Fibroblast of upper back skin (primary cell): ENCODE measurements at regions not wholly inside any gene's neighbourhood (a gene's known extent, or its start where the extent isn't known, plus 50 kb on each side); places are given as distances from the start of the nearest gene placed in this dataset.

Experiments used
- DNase-seq: peaks from one replicate; pipeline ENCODE4 v3.0.0-alpha.2; 2013

DNA sequence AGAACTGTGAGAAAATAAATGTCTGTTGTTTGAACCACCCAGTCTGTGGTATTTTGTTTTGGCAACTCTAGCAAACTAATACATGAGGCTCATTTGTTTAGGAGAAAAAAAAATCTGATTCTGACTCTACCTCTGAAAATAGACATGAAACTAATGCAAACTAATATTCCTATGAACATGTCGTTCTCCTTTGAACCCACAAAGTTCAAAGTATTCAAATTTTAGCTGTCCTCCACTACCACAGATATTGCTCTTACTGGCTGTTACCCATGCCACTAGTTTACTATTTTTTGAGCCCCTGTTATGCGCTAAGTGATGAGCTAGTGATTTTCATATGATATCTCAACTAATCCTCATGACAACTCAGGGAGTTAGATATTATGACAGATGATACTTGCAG lies 58.8 kb upstream of the ZNF804B start:
- no peak for DNase-seq

DNA sequence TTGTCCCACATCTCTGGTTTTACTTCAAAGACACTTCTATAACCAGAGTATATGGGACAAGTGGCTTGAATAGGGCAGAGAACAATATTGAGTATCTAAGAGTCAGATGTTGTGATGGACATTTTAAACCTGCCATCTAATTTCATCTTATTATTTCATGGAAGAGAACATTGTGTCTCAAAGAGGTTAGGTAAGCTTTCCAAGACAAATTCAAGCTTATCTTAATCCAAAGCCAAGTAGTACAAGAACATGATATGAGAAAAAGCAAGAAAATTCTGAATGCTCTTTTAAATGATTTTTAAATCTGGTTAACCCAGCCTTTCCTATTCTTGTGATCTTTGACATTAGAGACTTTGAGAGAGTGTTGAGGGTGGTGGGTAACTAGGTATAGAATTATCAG lies 65.3 kb upstream of the ZNF804B start:
- no peak for DNase-seq

DNA sequence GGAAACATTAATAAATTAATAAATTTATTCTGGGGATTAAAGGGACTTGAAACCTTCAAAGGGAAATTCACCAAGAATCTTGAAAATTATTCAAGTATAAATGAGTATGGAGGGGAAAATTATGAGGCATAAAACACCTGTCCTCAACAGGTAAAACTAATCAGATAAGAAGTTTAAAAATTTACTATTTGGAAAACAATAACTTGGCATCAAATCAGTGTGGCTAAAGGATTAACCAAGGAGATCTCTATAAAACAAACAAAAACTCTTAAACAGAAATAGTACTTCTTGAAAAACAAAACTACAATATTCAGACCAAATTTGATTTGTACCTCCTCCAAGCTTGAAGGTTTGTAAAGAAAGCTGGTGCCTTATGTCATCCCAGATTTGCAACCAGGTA lies 66.4 kb upstream of the ZNF804B start:
- no peak for DNase-seq

DNA sequence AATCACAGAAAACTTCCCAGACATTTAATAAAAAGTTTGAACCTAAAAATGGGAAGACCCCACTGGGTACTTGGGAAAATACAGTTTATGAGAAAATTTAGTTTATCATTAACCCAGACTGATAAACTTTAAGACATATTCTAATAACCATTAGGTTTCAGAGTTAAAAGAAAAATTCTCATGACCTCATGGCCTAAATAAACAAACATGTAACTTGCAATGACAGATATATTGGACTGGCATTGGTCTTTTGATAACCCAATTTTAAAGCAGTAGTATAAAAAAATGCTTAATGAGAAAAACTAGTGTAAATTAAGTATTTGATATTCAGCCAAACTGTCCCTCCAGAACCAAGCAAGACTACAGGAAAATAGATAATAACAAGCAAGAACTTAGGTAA lies 67.0 kb upstream of the ZNF804B start:
- DNase-seq, result no peak

DNA sequence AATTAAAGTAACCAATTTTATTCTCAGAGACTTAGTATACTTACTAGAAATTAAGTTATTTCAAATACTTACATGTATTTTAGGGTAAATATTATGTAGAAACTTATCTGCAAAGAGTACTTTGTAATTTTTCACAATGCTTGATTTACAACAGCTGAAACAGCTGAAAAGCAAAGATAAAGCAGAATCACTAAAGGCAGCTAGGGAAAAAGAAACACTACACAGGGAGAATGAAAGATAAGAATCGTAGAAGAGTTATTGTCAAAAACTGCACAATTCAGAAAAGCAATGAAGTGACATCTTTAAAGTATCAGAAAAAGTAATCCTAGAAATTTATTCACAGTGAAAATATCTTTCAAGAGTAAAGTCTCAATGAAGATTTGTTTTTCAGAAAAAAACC lies 69.7 kb upstream of the ZNF804B start:
- DNase-seq, result no peak

DNA sequence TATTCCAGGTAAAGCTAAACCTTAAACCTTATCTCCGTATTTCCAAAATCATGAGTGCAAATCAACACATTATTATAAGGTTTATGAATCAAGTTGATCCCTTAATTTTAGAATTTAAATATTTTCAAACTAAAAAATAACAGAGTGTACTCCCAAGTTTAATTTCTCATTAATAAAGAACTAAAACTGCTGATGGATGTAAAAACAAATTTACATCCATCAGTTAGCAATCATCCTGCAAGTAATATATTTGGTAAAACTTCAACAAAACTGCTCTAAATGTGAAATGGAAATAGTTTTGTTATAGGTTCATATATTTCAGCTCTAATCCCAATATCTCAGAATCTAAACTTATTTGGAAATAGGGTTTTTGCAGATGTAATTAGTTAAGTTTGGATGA lies 71.3 kb upstream of the ZNF804B start:
- no peak for DNase-seq

DNA sequence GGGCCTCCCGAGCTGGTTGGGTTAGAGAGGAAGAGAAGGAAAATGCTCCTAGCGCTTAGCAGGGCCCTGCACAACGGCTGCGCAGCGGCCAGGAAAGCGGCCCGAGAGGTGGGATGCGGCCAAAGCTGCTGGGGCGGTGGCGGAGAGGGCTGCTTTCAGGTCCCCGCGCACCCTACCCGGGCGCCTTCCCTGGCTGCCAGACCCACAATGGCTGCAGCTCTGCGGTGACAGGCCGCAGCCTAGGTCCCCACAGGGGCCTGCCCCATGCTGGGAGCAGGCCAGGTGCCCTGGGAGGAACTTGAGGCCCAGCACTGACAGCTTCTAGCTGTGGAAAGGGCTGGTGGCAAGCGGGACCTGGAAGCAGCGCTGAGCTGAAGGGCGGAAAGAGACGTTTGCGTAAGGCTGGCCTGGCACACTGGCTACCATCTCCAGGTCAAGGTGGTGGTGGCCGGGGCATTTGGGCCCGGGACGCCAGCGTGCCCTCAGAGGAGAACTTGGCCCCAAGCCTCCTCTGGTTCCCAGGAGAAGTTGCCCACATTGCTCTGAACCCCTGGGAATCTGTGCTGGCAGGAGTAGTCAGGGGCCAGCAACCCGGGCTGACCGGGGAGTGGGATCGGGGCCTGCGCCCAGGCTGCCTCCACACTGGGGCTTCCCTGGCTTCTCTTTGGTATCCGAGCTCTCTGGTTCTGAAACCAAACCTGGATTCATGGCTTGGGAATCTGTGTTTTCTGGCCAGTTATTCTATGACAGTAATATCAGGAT lies 72.9 kb upstream of the ZNF804B start:
- DNase-seq, result no peak

DNA sequence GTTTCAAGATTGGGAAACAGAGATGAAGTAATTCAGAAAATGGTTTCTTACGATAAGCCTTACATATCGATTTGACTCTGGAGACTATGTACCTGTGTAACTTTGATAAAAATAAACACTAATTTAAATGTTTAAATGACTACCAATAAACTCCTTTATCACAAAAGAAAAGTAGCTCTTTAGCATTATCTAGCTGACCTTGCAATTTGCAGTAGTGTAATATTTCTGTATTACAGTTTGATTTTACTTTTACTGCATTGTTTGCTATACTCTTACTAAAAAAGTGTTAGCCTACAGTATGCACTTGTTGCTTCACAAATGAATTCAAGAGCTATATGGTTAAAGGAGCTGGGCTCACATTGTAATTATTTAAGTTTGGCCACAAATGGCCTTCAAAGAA lies 77.8 kb upstream of the ZNF804B start:
- no peak for DNase-seq

DNA sequence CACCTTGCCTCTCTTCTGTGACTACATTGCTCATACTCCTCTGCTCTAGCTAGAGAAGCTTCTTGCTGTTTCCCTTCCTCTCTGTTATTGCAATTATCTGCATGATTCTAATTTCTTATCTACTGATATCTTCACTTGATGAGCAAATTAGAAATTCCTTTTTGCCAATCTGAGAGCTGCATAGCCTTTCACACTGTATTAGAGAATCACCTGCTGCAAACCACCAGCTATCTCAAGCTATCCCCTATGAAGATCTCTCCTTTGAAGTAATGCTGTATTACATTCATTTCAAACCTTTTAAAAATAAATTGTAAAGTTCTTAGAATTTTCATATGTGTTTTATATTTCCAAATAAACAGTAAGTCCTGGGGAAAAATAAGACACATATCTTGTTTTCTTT lies 89.0 kb upstream of the ZNF804B start:
- DNase-seq, result no peak

DNA sequence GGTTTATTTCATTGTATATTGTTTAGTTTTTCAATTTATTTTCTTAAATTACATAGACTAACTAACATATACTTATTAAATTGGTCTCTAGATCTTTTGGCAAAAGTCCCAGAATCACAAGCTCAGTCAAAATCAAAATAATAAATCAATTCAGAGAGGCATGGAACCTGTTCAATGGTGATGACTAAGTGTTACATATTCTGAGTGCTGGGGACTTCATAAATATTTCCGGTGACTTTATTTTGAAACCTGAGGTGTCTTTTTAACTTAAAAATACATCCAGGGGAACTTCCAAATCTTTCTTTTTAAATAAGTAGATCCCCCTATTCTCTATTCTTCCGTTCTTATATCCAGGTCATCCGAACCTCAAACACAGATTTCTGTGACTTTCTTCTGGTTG lies 89.6 kb upstream of the ZNF804B start:
- no peak for DNase-seq

DNA sequence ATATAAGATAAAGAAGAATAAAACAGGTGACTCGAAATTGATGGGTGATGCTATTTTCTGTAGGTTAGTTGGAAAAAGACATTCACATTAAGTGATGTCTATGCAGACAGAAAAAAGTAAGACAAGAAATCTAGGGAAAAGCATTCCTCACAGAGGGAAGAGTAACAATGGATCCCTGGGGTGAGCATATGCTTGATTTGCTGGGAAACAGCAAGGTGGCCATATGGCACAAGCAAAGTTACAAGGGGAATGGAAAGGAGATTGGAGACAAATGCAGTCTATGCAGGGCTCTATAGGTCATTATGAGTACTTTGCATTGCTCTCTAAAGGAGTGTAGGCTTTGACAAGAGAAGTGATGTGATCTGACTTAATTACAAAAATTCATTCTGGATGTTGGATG lies 90.9 kb upstream of the ZNF804B start:
- DNase-seq, result no peak

DNA sequence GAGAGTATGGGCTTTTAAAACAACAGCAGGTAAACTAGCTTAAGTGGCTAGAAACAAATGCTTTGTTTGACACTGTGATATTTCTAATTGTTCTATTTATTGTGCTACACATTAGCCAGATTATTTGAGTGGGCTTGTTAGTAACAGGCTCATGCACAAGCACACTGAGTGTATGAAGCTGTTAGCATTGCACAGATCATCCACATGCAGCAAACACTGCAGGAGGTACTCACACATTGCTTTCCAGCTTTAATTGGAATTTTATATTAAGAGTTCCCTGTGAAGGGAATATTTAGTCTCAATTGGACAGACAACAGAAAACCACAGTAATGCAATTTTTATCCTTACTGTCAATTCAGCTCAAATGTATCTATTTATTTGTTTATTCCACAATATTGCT lies 92.9 kb upstream of the ZNF804B start:
- no peak for DNase-seq

DNA sequence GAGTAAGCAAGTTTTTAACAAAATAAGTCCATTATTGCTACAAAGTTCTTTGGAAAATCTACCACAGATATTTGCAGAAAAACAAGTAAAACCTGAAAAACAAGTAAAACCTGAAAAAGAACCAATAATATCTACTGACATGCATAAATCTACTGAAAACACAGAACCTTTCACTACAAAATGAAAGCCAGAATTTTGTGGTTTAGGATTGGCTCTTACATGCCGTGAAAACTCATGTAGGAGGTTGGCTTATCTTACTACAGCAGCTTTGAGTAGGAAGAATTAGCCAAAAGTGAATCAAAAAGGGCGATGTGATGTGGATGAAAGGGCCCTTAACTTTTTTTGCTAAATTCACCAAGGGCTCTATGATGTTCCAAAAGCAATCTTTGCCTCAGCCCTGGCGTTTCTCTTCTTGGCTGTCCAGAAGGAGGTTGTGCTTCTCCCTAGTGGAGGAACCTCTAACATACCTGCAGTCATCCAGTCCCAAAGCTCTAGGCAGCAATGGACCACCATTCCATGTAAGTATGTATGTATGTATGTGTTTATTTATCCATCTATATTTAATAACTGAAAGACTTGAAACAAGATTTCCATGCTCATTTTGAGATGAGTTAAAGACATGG lies 93.5 kb upstream of the ZNF804B start:
- DNase-seq, result no peak

DNA sequence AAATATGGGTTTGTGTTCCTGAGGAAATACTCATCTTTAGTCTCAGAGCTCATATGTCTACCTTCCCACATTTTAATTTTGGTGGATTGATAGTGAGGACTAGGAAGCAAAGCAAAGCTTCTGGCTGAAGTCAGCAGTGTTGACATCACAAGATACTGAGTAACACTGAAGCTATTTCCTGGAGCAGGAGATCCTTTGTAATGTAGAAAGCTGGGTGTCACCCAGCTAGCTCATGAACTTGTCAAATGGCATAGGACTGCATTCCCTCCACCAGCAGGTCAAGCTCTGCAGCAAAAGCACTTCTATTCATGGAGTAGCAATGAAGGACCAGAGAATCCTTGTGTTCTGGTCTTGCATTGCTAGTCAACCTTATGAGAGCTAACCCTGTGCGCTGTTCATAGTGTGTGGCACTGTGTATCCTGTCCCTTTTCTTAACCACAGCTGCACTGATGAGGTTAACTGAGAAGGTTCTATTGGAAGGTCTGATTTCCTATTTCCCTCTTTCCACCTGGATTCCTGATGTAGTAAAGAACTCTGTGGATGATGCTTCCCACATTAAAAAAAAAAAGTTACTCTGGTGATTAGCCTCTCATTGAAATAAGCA lies 94.8 kb upstream of the ZNF804B start:
- peak; percentile 47 for DNase-seq

DNA sequence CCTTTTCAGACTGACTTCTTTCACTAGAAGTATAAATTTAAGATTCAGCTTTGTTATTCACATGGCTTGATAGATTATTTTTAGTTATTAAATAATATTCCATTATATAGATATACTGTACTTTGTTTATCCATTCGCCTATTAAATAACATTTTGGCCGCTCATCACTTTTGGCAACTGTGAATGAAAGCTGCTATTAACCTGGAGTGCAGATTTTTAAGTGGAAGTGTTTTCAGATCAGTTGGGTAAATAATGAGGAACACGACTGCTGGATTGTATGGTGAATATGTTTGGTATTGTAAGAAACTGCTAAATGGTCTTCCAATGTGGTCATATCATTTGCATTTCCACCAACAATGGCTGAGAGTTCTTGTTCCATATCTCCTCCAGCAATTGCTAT lies 97.6 kb upstream of the ZNF804B start:
- no peak for DNase-seq

DNA sequence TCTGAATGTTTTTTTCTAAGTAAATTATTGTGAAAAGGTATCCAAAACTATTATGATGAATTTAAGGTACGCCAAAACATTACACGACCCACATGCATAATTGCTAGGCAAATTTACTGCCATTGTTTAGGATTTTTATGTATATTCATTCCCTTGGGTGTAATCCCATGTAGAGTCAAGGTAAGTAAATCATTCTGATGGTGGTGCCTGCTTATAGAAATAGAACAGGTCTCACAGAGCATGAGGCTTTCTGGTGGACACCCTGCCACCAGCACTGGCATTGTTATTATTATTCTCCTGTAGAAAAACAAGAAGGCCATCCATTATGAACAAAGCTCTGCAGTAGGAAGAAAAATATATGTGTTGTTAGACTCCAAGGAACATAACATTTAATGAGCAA lies 111.7 kb upstream of the ZNF804B start:
- DNase-seq, result no peak

DNA sequence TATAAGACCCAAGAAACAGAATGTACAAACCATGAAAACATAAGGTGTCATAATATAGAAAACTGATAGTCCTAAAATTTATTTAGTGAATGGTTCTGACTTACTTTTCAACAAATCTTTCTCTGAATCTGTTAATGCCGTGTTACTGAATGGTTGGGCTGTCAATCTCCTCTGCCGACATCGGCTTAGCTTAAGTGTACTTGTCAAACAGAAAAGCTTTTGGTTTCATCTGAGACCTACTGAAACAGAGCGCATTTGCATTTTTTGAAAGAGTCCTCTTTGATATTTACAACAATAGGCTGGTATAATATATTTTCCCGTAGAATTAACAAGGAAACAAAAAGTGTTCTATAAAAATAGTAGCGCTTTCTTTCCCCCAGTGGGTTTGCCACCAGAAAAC lies 120.9 kb upstream of the ZNF804B start:
- DNase-seq, result no peak

DNA sequence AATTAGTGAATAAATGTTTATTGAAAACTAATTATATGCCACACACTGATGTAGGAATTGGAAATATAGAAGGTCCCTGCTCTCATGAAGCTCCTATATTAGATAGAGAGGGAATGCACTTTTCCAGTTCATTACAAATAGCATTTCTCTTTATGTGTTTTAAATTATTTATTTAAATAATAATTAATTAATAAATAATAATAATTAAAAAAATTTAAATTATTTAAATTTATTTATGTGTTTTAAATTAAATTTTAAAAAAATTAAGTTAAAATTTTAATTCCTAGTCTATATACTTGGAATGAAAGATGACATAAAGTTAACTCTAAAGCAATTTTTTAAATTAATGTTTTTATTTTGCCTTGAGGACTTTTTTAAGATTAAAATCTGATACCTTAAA lies 121.7 kb upstream of the ZNF804B start:
- DNase-seq, result no peak

DNA sequence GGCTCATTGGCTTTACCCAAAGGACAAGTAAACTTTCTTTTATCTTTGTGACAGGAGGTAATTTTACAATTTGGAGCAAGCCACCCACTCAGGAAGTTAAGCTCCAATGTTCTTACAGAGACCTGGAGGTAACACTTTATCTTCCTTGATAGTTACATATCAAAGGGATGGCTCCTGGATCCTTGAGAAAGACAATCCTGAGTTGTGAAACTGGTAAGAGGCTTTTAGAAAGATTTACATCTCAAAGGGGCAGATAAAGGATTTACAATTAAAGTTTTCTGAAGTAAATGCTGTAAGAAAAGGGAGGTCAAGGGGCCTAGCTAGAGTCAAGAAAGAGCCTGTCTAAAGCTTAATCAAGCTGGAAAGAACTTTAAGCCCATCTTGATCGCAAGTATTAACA lies 124.4 kb upstream of the ZNF804B start:
- DNase-seq, result no peak

DNA sequence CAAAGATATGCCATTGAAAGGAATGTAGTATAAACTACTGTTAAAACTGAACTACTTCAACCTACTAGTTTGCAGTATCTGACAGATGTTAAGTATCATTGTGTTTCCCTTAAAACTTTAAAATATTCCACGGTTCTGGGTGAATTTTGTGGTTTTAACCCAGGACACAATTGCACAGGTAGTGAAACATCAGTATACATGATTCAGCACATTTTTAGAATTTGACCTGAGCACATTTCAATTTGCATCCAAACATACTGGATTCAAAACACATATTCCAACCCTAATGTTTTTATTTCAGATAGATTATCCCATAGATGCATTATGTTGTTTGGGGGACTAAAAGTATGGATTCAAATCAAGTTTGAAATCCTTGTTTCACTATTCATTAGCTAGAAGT lies 129.9 kb upstream of the ZNF804B start:
- DNase-seq, result no peak

DNA sequence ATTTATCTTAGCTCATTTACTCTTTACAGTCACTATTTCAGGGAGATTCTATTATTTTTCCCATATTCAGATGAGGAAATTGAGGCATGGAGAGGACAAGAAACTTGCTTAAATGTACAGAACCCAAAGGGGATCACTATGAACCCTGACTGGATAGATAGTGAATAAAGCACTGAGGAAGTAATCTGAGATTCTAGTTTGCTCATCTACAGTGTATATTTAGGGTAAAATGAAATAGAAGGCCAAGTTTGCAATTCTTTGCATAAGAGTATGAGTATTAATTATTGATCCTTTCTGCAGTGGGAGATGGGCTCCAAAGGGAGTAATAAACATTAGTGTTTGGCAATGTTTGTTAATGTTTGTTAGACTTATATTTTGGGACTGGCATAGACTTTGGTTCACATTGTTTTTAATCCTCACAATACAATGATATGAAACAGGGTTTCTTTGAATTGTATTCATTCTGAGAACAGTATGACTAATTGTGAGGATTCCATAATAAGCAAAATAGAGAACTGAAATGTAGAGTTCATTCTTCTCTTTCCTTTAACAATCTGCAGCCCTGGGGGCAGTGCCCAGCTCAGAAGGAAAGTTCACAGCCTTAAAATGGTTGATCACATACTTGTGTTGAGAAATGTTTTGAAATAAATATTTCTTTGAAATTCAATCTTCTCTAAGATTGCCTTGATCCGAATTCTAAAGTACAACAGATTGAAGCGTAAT lies 131.0 kb upstream of the ZNF804B start:
- DNase-seq, result no peak

DNA sequence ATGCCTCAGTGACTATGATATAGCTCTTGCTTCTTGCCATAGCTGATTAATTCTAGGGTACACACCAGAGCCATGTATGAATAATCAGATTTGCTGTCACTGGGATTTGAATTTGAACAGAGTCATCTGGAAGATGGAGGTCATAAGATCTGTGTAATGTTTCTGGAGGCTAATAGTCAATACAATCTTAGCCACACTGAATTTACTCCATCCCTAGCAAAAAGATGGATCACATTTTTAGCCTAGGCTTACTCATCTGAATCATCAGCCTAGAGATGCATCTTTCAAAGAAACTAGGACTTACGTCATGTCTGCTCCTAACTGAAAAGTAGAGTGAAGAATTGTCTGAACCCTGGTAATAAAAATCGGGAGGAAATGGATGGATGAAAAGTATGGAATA lies 142.3 kb upstream of the ZNF804B start:
- DNase-seq, result no peak

DNA sequence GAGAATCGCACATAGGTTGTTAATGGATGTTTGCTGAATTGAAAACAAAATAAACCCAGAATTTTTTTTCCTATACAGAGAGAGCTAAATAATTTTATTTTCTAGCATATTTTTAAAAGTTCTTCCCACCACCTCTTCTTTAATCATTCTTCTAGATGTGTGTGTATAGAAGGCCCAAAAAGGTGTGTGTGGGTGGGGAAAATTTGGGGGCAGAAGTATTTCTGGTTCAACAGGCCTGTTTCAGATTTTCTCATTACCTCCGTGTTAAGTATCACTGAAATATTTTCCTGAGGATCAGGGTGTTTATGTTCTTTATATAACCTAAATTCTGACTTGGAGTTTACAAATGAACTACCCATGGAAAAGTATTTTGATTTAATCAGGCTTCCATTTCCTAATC lies 144.2 kb upstream of the ZNF804B start:
- DNase-seq, result no peak

DNA sequence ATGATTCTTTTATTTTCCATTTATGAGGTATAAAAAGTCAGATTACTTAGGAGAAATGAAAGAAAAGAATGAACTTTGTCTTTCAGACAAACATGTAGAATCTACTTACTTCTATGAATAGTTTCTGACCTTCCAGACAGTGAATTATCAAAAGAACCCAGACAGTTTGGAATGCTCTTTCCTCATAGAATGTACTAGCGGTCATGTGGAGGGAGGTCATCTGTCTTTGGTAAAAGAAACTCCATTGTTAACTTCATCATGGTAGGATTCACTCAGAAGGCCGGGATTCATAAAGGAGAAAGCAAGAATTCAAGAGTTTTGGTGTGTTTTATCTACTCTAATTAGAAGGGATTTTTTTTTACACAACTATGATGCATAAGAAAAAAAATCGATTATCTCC lies 144.8 kb upstream of the ZNF804B start:
- DNase-seq, result no peak
